T-helper 22 cell (primary cell): ENCODE measurements at regions not wholly inside any gene's neighbourhood (a gene's known extent, or its start where the extent isn't known, plus 50 kb on each side); places are given as distances from the start of the nearest gene placed in this dataset.
"Not testable (repeated sequence)": the region's sequence is repeated elsewhere in the genome, so short reads cannot be mapped to it uniquely, and the experiment has no call there.

Experiments
- DNase-seq: peaks from one replicate; pipeline ENCODE4 v3.0.0-alpha.2; 2020; ENCODE audit warnings: low read depth

- no peak for DNase-seq
Measured at GRCh38 chr6:170147832-170148708, 142.8 kb downstream of the DLL1 start.

- no peak for DNase-seq
Measured at GRCh38 chr6:170147056-170147787, 143.7 kb downstream of the DLL1 start.

GRCh38 chr6:170146640-170147039 is 144.2 kb downstream of the DLL1 start:
- no peak for DNase-seq

GRCh38 chr6:170146131-170146530 is 144.7 kb downstream of the DLL1 start:
- DNase-seq, result not testable (repeated sequence)

- DNase-seq, result not testable (repeated sequence)
Measured at GRCh38 chr6:170145716-170146115, 145.2 kb downstream of the DLL1 start.

GRCh38 chr6:170145272-170145592 is 145.6 kb downstream of the DLL1 start:
- no peak for DNase-seq

GRCh38 chr6:170144571-170145271 is 146.2 kb downstream of the DLL1 start:
- DNase-seq, result no peak

- DNase-seq, result no peak
Measured at GRCh38 chr6:170143401-170144150, 147.3 kb downstream of the DLL1 start.

GRCh38 chr6:170142559-170142958 is 148.3 kb downstream of the DLL1 start:
- DNase-seq, result no peak

- DNase-seq, result not testable (repeated sequence)
Measured at GRCh38 chr6:170141061-170141460, 149.8 kb downstream of the DLL1 start.

- no peak for DNase-seq
Measured at GRCh38 chr6:170140129-170140528, 150.7 kb downstream of the DLL1 start.

- DNase-seq, result no peak
Measured at GRCh38 chr6:170139531-170139930, 151.3 kb downstream of the DLL1 start.

- not testable (repeated sequence) for DNase-seq
Measured at GRCh38 chr6:170139046-170139445, 151.8 kb downstream of the DLL1 start.

- DNase-seq, result no peak
Measured at GRCh38 chr6:170137911-170138910, 152.7 kb downstream of the DLL1 start.

- DNase-seq, result no peak
Measured at GRCh38 chr6:170137176-170137891, 153.5 kb downstream of the DLL1 start.

- no peak for DNase-seq
Measured at GRCh38 chr6:170136541-170137175, 154.2 kb downstream of the DLL1 start.

GRCh38 chr6:170135821-170136471 is 154.9 kb downstream of the DLL1 start:
- DNase-seq, result no peak

- DNase-seq, result no peak
Measured at GRCh38 chr6:170135461-170135820, 155.4 kb downstream of the DLL1 start.
